ENCODE measurements at regions not wholly inside any gene's neighbourhood (a gene's known extent, or its start where the extent isn't known, plus 50 kb on each side); places are given as distances from the start of the nearest gene placed in this dataset.
"Not testable (repeated sequence)": the region's sequence is repeated elsewhere in the genome, so short reads cannot be mapped to it uniquely, and the experiment has no call there.

GRCh38 chr3:18725668-18726407 is 300.7 kb upstream of the SATB1 start:
- DNase-seq, result no peak

GRCh38 chr3:18724456-18724855 is 299.3 kb upstream of the SATB1 start:
- no peak for DNase-seq

- peak; percentile 7 for DNase-seq
Measured at GRCh38 chr3:18723206-18723810, 298.2 kb upstream of the SATB1 start.

- no peak for DNase-seq
Measured at GRCh38 chr3:18720543-18720942, 295.4 kb upstream of the SATB1 start.

- DNase-seq, result no peak
Measured at GRCh38 chr3:18717598-18717997, 292.5 kb upstream of the SATB1 start.

GRCh38 chr3:18716821-18717220 is 291.7 kb upstream of the SATB1 start:
- DNase-seq, result no peak

GRCh38 chr3:18716101-18716500 is 291.0 kb upstream of the SATB1 start:
- DNase-seq, result no peak

- DNase-seq, result no peak
Measured at GRCh38 chr3:18715208-18715607, 290.1 kb upstream of the SATB1 start.

GRCh38 chr3:18713577-18713951 is 288.4 kb upstream of the SATB1 start:
- no peak for DNase-seq

- DNase-seq, result no peak
Measured at GRCh38 chr3:18712713-18713576, 287.8 kb upstream of the SATB1 start.

GRCh38 chr3:18704326-18704725 is 279.2 kb upstream of the SATB1 start:
- DNase-seq, result no peak

- no peak for DNase-seq
Measured at GRCh38 chr3:18703798-18704197, 278.7 kb upstream of the SATB1 start.

- not testable (repeated sequence) for DNase-seq
Measured at GRCh38 chr3:18693588-18694329, 268.6 kb upstream of the SATB1 start.

GRCh38 chr3:18687286-18687685 is 262.1 kb upstream of the SATB1 start:
- no peak for DNase-seq

- no peak for DNase-seq
Measured at GRCh38 chr3:18683900-18684299, 258.8 kb upstream of the SATB1 start.

GRCh38 chr3:18681818-18682345 is 256.7 kb upstream of the SATB1 start:
- DNase-seq, result no peak

GRCh38 chr3:18680758-18681157 is 255.6 kb upstream of the SATB1 start:
- DNase-seq, result no peak

- DNase-seq, result no peak
Measured at GRCh38 chr3:18679238-18679637, 254.1 kb upstream of the SATB1 start.

GRCh38 chr3:18675197-18675596 is 250.1 kb upstream of the SATB1 start:
- DNase-seq, result no peak

GRCh38 chr3:18672561-18672960 is 247.4 kb upstream of the SATB1 start:
- DNase-seq, result no peak

GRCh38 chr3:18670759-18671158 is 245.6 kb upstream of the SATB1 start:
- no peak for DNase-seq

GRCh38 chr3:18669374-18669773 is 244.2 kb upstream of the SATB1 start:
- no peak for DNase-seq

GRCh38 chr3:18667552-18667951 is 242.4 kb upstream of the SATB1 start:
- DNase-seq, result no peak

All from GDM1 (cell line).